ENCODE measurements at regions not wholly inside any gene's neighbourhood (a gene's known extent, or its start where the extent isn't known, plus 50 kb on each side); places are given as distances from the start of the nearest gene placed in this dataset.
"Not testable (repeated sequence)": the region's sequence is repeated elsewhere in the genome, so short reads cannot be mapped to it uniquely, and the experiment has no call there.

DNA sequence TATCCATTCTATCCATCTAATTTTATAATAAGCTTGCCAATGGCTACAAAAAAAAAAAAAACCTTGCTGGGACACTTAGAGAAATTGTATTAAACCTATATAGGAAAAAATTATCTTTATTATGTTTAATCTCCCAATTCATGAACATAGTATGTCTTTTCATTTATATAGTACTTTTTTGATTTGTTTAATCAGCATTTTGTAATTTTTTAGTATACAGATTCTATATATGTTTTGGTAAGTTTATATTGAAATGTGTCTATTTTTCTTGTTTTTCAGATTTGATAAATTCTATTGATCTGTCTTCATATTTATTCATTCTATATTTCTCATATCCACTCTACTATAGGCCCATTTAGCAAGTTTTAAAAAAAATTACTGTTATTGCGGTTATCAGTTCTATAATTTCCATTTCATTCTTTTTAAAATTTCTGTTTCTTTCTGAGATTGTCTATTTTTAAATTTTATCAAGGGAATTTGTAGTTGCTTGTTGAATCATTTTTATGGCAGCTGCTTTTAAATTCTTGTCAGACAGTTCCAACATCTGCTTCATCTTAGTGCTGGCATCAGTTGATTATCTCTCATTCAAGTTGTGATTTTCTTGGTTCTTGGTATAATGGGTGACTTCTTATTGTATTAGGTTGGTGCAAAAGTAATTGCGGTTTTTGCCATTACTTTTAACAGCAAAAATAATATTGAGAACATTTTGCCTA is 170.1 kb upstream of the S1PR3 start:
- DNase-seq: no peak

DNA sequence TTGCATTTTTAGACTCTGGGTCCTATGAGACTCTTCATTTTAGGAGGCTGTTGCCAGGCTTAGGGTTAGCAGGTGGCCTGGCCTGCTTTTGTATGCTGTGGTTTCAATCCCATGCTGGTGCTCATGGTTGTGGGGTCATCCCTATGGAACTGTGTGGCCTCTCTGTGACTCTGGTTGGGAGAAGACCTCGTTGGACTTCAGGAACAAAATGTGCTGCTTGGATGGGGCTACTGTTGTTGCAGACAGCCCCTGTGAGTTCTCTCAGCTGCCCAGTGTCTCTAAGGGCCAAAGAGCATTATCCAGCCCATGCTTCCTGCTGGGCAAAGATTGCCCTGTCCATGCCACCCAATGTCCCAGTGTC is 169.5 kb upstream of the S1PR3 start:
- no peak for DNase-seq

DNA sequence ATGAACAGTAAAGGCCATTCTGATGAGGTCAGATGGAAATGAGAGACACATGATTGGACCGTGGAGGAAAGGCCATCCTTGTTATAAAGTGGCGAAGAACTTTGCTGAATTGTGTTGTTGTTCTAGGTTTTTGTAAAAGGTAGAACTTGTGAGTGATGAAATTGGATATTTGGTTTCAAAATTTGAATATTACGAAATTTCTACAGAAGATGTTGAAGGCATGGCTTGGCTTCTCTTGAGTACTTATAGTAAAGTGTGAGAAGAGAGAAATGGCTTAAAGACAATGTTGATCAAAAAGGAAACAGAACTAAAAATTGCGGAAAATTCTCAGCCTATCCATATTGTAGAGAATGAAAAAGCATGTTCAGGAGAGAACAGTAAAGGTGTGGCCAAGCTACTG is 166.6 kb upstream of the S1PR3 start:
- no peak for DNase-seq

GRCh38 chr9:88826181-88826580 is 165.1 kb upstream of the S1PR3 start:
- no peak for DNase-seq

GRCh38 chr9:88826771-88827181 is 164.5 kb upstream of the S1PR3 start:
- no peak for DNase-seq

- no peak for DNase-seq
Measured at GRCh38 chr9:88828018-88828417, 163.2 kb upstream of the S1PR3 start.

GRCh38 chr9:88828492-88828974 is 162.7 kb upstream of the S1PR3 start:
- no peak for DNase-seq

DNA sequence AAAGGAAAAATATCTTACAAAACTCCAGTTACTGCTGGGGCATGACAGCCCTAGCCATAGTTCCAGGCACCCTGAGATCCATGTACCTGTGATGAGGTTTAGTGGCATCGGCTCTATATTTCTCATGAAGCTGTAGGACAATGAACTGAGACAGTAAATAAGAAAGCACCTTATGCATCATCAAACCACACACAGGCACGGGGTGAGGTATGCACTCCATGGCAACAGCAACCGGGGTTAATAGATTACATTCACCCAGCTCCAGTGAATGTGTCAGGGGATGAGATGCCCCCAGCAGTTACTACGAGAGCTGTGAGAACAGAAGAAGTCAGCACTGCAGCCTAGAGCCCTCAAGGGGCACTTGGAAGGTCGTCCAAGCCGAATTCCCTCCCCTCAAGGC is 162.0 kb upstream of the S1PR3 start:
- DNase-seq: no peak

- DNase-seq: no peak
Measured at GRCh38 chr9:88831713-88832407, 159.4 kb upstream of the S1PR3 start.

DNA sequence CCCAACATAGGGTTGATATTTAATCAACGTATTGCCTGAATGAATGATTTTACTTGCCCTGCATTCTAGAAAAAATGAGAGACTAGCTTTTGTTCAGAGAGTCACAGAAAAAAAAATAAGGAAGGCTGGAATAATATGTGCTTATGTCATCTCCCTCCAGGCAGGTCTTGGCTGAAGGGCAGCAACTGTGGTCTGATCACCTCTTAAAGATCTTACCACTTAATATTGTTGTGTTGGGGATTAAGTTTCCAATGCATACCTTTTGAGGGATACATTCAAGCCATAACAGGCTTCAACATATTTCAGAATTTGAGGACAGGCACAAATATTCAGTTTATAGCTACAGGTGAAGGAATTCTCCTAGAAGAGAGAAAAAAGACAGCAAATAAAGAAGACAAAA is 157.3 kb upstream of the S1PR3 start:
- no peak for DNase-seq

GRCh38 chr9:88835038-88835466 is 156.2 kb upstream of the S1PR3 start:
- DNase-seq: no peak

- no peak for DNase-seq
Measured at GRCh38 chr9:88835772-88836171, 155.5 kb upstream of the S1PR3 start.

DNA sequence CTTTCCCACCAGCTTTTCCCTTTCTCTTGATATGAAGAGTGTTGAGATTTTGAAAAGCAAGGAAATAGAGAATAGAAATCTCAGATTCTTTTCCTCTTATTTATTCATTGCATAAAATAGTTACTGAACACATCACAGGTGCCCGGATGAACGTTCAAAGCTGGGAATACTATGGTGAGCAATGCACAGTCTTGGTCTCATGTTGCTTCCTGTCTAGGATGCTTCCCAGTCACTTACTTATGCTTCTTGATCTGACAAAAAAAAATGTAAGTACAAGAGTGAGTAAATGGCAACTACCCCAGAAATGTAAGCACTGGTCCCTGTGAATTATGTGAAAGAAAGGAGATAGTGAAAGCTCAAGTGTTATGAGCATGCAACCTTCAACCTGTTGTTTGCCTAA is 153.5 kb upstream of the S1PR3 start:
- no peak for DNase-seq

DNA sequence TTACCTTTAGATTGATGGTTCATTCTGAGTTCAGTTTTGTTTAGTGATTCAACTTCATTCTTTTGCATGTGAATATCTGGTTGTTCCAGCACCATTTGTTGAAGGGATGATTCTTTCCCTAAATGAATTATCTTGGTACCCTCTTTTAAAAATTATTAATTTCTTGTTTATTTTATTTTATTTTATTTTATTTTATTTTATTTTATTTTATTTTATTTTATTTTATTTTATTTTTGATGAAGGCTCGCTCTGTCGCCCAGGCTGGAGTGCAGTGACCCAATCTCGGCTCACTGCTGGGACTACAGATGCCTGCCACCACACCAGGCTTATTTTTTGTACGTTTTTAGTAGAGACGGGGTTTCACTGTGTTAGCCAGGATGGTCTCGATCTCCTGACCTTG is 141.4 kb upstream of the S1PR3 start:
- not testable (repeated sequence) for DNase-seq

DNA sequence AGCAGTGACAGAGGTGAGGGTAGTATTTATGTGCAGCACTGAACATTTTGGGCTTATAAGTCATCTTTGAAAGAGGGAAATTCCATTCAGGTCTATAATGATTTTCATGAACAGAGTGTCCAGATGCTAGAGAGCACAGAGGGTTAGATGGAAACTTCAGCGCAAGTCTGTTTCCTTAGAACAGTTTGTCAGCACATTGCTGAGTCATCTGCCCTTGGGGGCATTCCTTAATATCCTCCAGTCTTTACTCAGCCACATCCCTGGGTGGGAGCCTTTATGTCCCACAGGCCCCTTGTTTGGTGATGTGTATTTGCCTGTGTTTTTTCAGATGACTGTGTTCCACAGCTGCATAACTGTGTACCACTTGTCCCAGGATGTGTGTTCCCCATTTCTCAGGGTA is 138.5 kb upstream of the S1PR3 start:
- no peak for DNase-seq

DNA sequence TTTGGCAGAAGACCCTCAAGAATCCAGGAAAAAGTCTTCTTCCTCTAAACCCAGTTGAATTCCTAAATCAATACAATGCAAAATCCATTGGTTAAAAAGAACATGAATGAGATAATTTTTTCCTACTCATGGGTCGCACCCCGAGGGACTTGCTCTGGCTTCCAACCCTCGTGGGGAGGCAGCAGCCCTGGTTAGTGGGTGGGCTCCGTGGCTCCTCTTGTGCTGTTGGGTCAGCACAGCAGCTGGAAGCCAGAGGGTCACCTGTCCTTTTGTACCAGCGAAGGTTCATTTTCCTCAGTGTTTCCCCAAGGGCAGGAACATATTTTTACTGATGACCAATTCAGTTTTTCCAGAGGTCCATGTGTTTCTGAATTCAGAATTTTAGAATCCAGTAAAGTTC is 120.6 kb upstream of the S1PR3 start:
- no peak for DNase-seq

- DNase-seq: no peak
Measured at GRCh38 chr9:88871669-88872068, 119.6 kb upstream of the S1PR3 start.

DNA sequence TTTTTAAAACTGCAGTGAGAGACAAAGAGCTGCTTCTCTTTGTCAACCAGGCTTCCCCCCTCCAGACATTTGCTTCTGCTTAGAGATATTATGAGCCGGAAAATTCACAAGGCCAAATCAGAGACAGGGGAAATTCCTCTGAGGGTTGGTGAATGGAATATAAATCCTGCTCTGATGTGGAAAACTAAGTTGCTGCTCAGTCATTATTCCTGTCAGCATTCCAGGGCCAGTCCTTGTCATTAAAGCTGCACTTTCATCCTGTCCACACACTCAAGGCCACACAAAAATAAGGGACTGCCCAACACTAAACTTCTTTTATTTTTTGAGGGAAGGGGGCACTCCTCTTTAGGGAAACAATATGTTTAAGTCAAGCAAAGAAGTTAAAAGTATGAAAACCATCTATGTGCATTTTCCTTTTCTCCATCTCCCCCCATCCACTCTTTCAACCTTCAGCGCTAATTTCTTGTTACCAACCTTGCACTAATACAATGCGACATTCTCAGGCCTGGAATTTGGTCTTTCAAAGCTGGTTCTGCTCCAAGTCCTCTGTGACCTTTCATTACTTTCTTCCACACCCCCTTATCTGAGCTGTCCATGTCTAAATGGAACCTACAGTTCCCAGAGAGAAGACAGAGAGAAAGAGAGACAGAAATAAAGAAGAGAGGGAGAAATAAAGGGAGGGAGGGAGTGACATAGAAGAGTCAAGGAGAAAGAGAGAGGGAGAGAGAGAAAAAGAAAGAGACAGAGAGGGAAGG is 118.9 kb upstream of the S1PR3 start:
- DNase-seq: peak; percentile 45

- no peak for DNase-seq
Measured at GRCh38 chr9:88873635-88874034, 117.6 kb upstream of the S1PR3 start.

GRCh38 chr9:88874391-88874790 is 116.9 kb upstream of the S1PR3 start:
- no peak for DNase-seq

DNA sequence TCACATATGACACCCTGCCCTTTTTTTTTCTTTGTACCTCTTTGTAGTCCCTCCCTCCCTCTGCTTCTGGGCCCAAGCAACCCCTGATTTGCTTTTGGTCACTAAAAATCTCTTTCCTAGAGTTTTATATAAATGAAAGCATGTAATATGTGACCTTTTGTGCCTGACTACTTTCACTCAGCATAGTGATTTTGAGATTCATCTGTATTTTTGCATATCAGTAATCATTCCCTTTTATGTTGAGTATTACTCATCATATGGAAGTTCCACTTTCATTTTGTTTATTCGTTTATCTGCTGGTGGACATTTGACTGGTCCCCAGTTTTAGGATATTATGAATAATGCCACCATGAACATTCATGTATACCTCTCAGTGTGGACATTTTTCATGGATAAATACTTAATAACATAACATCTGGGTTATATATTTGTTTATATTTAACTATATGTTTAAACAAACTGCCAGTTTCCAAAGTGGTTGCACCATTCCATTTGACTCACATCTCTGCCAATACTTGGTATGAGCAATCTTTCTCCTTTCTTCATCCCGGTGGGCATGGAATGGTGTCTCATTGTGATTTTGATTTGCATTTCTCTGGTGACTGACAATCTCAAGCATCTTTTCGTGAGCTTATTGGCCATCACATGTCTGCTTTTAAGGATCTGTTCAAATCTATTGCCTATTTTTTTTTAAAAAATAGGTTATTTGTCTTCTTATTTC is 115.7 kb upstream of the S1PR3 start:
- no peak for DNase-seq

GRCh38 chr9:88880199-88880598 is 111.1 kb upstream of the S1PR3 start:
- DNase-seq: no peak

DNA sequence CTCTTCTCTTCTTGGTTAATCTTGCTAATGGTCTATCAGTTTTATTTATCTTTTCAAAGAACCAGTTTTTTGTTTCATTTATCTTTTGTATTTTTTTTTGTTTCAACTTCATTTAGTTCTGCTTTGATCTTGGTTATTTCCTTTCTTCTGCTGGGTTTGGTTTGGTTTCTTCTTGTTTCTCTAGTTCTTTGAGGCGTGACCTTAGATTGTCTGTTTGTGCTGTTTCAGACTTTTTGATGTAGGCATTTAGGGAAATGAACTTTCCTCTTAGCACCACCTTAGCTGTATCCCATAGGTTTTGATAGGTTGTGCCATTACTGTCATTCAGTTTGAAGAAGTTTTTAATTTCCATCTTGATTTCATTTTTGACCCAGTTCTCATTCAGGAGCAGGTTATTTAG is 107.0 kb upstream of the S1PR3 start:
- not testable (repeated sequence) for DNase-seq

Measured in right hindlimb (tissue), 1 donor.